ENCODE measurements at regions not wholly inside any gene's neighbourhood (a gene's known extent, or its start where the extent isn't known, plus 50 kb on each side); places are given as distances from the start of the nearest gene placed in this dataset.

DNA sequence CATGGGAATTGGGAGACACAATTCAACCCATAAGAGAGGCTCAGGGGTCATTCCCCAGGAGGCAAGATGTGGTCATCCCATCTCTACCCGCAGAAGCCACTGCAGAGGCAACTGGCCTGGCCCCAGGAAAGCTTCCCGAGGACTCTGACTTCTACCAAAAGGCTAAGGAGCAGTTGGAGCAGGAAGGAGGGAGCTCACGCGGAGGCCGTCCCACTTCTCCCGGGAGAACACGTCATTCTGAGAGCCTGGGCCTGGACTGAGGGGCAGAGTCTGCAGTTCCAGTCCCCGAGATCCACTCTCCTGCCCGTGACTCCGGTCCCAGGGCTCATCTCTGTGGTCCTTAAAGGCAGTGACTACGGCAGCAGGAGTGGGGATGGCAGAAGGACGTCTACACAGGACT is 69.0 kb upstream of the TAF1B start:
- no peak for DNase-seq

DNA sequence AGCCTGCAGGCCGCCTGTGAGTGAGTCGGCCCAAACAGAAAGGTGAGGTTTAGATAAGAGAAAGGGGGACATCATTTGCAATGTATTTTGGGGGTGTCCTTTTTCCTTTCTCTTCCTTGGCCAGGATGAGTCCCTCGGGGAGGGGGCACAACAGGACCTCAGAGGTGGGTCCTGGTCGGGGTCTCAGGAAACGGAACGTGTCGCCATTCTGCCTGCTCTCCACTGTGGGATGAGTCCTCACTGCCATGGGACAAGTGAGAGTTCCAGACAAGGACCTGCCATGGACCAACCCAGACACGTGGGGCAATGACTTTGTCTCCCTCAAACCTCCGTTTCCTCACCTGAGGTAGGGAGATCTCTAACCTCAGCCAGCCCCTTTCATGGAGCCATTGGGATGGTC is 67.9 kb upstream of the TAF1B start:
- no peak for DNase-seq

GRCh38 chr2:9775999-9776712 is 67.1 kb upstream of the TAF1B start:
- DNase-seq: no peak

DNA sequence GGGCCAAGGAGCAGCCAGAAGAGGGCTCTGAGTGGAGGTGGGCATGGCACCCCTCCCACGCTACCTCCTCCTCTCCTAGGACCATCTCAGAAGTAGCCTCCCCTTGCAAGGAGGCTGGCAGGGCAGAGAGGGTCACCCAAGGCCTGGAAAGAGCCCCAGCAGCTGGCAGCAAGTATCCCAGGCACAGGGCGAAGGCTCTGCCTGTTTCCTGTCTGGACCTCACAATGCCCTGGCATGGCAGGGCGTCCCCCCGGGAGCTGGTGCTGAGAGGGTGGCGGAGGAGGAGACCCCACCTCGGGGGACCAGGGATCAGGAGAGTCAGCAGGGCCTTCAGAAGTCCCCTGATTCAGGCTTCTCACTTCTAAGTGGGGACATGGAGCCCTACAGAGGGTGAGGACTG is 66.2 kb upstream of the TAF1B start:
- DNase-seq: no peak

- no peak for DNase-seq
Measured at GRCh38 chr2:9778012-9778411, 65.3 kb upstream of the TAF1B start.

DNA sequence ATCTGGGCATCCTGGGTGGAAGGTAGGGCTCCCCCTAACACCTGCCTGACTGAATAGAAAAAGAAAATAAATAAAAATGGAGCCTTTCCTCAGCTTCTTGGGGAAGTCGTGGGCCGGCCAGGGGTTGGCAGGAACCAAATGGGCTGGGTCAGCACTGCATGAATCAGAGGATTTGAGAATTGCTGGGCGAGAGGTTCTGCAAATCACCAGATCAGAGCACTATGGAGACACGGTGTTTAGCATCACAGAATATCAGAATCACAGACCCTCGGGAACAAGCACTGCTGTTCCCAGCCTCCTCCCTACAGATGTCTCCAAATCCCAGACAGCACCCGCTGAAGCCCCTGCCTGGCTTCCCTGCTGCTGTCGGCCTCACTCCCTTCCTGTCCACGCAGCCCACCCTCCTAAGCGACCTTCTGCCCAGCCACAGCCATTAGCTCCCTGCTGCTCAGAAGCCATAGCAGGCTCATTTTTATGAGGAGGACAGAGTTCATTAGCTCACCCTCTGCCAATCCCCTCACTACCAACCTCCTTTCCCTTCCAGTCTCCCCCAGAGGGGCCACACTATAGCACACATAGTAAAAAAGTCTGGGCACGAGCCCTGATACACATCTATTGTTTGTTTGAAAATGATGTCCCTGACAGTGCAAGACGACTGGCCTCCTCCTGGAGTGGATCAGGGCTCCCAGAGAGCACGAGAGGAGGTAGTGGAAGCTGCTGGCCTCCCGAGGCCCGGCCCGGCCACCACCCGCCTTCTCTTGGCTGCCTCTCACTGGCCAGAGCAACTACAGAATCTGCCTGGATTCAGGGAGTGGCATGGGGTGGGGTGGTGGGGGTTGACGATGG is 64.6 kb upstream of the TAF1B start:
- no peak for DNase-seq

DNA sequence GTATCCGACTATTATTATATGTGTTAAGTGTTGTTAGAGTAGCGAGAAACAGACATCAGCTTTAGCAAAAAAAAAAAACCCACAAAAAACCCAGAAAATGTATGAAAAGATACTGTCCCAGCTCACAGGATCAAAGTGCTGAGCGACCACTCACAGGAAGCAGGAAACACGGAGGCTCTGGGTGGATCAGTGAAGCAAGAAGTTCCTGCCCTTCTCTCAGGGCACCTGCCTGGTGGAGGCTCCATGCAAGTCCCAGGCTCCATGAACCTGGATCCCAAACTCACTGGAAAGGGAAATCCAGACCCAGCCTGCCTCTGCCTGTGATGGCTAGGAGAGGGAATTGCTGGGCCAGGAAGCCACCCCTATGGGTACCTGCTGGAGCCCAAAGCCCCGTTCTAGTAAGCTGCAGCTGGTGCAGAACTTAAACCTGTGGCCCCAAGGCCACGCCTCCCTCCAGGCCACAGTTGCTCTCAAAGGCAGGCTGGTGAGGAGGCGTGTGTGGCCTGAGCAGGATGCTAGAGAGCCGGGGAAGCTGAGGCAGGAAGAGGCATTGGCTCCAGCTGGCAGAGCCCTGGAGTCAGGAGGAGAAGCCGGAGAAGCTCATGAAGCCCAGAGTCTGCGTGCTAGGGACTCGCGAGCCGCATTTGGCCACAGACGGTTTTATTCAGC is 63.5 kb upstream of the TAF1B start:
- DNase-seq: no peak

GRCh38 chr2:9780368-9781130 is 62.7 kb upstream of the TAF1B start:
- no peak for DNase-seq

- no peak for DNase-seq
Measured at GRCh38 chr2:9781252-9781651, 62.0 kb upstream of the TAF1B start.

GRCh38 chr2:9782197-9782719 is 61.0 kb upstream of the TAF1B start:
- DNase-seq: peak; percentile 13

GRCh38 chr2:9789371-9789770 is 53.9 kb upstream of the TAF1B start:
- DNase-seq: no peak

DNA sequence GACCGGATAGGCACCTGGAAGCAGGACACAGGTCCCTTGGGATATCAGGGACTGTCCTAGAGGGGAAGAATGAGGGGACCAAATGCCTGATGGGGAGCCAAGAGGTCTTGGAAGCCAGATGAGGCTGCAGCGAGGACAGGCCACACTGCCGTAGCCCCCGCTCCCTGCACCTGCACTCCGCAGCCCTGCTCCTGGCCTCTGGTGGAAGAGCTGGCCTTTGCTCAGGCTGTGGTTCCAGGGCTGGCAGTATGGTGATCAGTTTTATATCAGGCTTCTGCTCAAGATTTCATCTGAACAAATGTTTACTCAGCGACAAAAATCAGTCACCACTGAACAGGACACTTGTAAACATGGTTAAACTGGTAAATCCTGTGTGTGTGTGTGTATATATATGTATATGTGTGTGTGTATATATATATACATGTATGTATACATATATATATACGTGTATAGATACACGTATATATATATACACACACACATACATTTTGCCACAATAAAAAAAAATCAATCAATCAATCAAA is 52.5 kb upstream of the TAF1B start:
- DNase-seq: no peak

- DNase-seq: no peak
Measured at GRCh38 chr2:9791711-9792110, 51.6 kb upstream of the TAF1B start.

- no peak for DNase-seq
Measured at GRCh38 chr2:9793156-9793917, 49.9 kb upstream of the TAF1B start.

Measured in NCI-H510A treated with DMSO at 0.1 percent for 48 hours (cell line).